Activated CD8-positive, alpha-beta memory T cell treated with anti-CD3 and anti-CD28 coated beads for 48 hours (primary cell): ENCODE measurements at regions not wholly inside any gene's neighbourhood (a gene's known extent, or its start where the extent isn't known, plus 50 kb on each side); places are given as distances from the start of the nearest gene placed in this dataset.
"Not testable (repeated sequence)": the region's sequence is repeated elsewhere in the genome, so short reads cannot be mapped to it uniquely, and the experiment has no call there.

Experiments
- DNase-seq, 3 experiments: peaks; one replicate each; pipeline ENCODE4 v3.0.0-alpha.2; 2020; ENCODE audit warnings: low read depth in 2 of 3, low spot score in 2 of 3

DNA sequence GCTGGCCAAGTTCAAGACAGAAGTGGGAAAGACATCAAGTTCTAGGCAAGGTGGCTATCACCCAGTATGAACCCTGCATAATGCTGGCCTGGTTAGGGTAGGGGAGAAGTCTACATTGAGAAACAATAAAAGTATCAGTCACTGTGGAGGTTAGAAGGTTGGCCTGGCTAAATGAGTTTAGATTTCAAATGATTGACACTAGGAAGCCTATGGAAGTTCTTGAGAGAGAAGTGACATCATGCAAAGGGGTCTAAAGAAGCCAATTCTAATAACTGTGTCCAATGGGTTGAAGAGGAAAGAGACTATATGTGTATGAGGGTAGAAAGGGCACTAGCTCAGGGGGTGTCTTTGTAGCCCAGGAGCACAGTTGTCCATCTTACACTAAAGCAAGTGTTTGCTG is 98.5 kb upstream of the MBIP start:
- DNase-seq, result no peak

DNA sequence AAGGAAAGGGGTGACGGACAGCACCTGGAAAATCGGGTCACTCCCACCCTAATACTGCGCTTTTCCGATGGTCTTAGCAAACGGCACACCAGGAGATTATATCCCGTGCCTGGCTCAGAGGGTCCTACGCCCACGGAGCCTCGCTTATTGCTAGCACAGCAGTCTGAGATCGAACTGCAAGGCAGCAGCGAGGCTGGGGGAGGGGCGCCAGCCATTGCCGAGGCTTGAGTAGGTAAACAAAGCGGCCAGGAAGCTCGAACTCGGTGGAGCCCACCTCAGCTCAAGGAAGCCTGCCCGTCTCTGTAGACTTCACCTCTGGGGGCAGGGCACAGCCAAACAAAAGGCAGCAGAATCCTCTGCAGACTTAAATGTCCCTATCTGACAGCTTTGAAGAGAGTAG is 91.5 kb upstream of the MBIP start:
- not testable (repeated sequence) for DNase-seq

DNA sequence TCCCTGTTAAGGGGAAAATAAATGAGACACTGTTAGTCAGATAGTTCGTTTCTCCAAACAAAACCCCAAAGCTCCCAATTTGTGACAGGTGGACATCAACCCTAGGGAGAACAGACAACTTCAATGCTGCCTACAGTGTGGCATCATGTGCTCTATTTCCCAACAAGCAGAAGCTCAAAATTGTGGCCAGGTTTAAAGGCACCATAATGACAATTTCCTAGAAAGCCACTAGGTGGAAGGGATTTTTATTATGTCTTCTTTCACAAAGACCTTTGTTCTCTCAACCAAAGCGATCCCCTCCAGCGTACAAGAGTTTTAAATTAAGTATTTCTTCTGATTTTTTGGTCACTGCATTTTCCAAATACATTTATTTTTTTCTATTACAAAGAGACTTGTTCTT is 88.0 kb upstream of the MBIP start:
- no peak for DNase-seq

DNA sequence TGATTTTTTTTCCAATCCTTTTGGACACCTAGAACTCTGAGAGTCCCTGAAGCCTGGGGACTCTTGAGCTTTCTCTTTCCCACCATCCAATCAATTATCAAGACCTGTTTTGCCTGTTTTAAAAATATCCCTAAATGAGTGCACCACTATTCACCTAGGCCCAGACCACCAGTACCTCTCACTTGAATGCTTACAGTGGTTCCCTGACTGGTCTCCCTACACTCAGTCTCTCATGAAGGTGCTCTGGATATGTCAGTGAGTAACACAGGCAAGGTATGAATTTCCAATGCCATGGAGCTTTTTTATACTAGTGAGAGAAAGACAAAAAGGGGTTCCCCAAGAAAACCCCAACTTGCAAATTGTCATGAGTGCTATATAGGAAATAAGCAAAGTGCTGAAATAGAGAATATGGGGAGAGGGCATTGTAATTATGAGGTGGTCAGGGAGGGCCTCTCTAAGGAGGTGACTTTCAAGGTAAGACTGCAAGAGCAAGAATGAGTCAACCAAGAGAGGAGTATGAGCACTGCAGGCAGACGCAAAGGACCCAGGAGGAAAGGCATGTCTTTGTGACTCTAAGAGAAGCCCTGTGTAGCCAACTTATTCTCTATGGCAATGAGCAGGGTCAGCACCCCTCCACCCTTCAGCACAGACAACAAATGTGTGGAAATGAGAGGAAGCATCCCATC is 85.3 kb upstream of the MBIP start:
- DNase-seq, result no peak

DNA sequence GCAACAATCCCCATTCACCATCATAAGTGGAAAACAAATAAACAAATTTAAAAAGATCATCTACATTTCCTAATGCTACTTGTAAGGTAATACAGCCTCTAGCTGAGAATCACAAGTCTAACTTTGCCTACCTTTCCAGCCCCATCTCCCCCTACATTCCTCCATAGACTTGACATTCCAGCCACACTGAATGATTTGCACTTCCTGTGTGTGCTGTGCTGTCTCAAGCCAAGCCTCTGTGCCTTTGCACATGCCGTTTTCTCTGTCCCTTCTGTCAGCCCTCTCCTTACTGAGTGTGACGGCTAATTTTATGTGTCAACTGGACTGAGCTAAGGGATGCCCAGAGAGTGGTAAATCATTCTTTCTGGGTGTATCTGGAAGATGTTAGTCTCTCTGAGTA is 82.4 kb upstream of the MBIP start:
- DNase-seq, result no peak

DNA sequence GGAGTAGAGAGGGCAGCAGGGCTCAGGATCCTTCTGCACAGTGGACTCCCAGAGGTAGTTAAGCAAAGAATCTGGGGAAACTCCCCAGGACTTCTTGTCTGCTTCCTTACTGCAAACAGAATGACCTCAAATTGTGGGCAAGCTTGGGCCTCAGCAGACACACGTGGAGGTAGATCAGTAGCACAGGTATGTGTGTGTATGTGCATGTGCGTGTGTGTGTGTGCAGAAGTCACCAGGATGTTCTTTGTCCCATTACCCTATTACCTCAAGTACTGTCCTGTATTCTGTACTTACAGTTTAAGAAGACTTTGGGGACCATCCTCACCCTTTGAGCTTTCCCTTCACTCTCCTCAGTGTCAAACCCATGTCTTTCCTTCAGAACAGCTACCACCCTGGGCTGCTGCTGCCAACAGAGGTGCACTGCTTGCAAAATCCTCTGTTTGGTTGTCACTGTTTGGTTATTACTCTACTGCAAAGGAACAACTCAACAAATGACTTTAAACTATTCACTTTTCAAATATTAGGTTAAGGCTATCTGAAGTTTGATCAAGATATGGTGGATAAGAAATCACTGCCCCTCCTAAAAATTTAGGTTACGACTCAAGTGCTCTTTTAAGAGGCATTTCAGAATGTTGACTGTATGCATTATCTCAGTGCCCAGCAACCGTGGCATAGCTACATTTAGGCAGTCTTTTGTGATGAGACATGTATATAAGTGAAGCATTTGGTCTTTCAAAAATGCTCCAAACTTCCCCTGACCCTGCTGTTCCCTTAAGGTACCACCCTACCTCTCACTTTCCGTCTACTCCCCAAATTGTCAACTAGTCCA is 78.2 kb upstream of the MBIP start:
- no peak for DNase-seq

DNA sequence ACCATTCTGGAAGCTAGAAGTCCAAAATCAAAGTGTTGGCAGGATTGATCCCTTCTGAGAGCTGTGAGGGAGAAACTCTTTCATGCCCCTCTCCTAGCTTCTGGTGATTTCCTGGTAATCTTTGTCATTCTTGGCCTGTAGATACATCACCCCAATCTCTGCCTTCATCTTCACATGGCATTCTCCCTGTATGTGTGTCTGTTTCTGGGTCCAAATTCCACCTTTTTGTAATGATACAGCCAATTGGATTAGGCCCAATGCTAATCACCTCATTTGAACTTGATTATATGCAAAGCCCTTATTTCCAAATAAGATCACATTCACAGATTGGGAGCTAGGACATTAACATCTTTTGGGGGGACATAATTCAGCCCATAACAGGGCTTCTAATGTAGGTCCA is 76.9 kb upstream of the MBIP start:
- DNase-seq, result no peak

DNA sequence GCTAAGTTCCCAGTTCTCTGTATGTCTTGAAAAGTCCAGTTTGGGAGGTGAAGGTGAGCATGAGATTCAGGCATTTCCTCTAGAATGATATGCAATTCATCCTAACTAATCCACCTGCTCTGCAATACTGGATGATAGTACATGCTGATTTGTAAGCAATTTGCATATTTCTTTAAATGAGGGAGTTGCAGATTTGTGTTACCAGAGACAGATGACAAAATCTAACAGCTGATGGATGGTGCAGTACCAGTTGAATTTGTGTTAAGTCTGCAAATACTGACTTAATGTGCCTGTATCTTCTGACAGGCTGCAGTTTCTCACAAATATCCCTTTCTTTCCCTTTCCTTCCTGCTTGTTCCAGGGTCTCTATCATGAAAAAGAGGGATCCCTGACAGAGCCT is 76.4 kb upstream of the MBIP start:
- DNase-seq, result no peak

DNA sequence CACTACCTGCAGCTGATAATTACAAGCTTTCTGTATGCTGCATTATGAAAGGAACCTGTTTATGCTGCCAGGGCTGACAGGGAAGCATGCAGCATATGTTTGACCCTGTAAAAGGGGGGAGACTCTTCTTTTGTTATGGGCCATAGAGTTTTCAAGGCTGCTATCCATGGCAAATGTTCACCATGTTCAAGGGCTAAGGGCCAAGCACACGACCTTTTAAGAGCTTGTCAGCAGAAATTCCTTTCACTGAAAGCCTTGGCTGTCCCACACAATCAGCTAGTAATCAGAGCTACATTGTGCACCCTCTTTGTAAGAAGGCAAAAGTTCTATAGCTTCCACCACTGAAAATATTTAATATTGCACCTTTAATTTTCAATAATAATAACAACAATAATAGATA is 74.2 kb upstream of the MBIP start:
- DNase-seq, result no peak

DNA sequence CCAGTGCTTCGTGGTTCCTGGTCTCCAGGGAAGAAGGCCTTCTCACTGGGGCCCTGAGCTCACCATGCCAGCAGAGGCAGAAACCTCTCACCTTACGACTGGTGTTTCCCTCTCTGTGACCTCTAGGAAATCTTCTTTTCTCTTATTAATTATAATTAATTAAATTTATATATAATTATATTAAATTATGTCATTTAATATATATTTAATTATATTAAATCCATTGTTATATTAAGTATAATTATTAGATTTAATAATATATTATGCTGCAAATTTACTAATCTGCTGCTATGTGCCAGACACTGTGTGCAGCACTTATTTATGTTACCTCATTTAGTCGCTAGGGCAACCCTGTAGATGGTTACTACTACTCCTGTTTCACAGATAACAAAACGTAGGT is 70.3 kb upstream of the MBIP start:
- DNase-seq, result no peak

DNA sequence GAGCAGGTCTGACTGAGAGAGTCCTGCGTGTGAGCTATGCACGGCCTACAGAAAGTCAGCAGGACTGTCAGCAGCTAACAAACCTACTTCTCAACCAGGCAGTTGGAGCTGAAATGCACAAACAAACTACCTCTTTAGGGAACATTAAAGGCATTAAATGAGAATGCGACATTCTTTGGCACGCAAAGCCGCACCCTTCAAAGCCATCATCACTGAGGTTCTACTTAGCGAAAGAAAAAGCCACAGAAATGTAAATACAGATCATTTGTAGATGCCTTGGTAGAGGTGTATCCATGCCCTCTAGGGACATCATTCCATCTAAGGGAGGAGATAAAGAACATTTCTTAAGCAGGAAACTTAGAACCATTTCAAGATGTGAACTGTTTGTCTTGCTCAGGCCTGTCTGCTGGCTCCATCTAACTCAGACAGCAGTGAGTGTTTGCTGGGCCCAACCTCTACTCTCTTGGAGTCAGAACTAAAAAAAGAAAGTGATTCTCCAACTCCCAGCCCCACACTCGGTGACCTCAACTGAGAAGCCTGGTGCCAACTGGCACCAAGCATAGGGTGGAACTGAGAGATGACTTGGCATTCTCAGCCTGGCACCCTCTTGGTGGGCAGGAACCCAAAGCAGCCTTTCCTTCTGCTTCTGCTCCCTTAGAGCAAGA is 63.5 kb upstream of the MBIP start:
- DNase-seq, result no peak

DNA sequence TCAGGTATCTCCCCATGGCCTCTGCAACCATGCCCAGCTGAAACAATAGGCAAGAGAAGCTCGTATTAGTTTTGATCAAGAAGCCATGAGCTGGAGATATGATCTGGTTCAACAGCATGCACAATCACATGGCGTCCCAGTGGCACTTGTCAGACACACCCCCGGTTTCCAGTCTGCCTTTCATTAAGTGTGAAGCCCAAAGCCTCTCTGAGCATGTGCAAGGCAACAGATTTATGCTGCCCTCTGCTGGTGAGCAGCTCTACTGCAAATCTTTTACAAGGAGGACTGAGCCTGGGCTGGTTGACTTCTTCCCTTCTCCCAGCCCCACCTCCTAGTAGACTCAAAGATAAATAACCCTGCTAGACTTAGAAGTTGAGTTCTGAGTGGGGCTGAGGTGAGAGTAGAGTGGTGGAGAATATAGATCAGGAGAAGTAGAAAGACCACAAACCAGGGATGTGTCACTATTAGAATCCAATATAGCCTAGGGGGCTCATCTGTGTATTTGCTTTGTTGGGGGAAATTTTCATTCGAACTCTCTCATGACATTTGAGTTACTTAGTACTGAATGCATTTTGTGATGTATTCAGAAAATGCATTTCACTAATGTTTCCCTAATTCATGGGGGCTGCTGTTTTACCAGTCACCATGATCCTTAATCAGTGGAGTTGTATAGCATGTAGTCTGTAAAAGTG is 53.7 kb upstream of the MBIP start:
- DNase-seq, result peak; percentile 13 to 53 (median 34)
